WTC11 (cell line): ENCODE measurements at regions not wholly inside any gene's neighbourhood (a gene's known extent, or its start where the extent isn't known, plus 50 kb on each side); places are given as distances from the start of the nearest gene placed in this dataset.
"Not testable (repeated sequence)": the region's sequence is repeated elsewhere in the genome, so short reads cannot be mapped to it uniquely, and the experiment has no call there.

Source experiments
- CREB1 ChIP-seq: sonication (generic); formaldehyde crosslinking; IDR thresholded peaks from 2 replicates; pipeline ENCODE4 v1.8.0; 2023; ENCODE audit warnings: mild to moderate bottlenecking, missing genetic modification reagents
- GABPB1 ChIP-seq: sonication (generic); formaldehyde crosslinking; IDR thresholded peaks from 2 replicates; pipeline ENCODE4 v1.8.1; 2023; ENCODE audit warnings: mild to moderate bottlenecking, missing genetic modification reagents
- SMAD3 ChIP-seq: sonication (generic); formaldehyde crosslinking; IDR thresholded peaks from 2 replicates; pipeline ENCODE4 v1.8.0; 2022; ENCODE audit warnings: missing genetic modification reagents, mild to moderate bottlenecking, borderline replicate concordance
- SOX15 ChIP-seq: fragments of 250-450 bp; sonication (Bioruptor Pico); IDR thresholded peaks from 2 replicates; pipeline ENCODE4 v1.9.0; 2021; ENCODE audit warnings: mild to moderate bottlenecking
- TF ChIP-seq, protein P1 (sequence below): sonication (generic); formaldehyde crosslinking; IDR thresholded peaks from 2 replicates; pipeline ENCODE4 v1.8.0; 2023; ENCODE audit warnings: missing genetic modification reagents
- TF ChIP-seq, protein P2 (sequence below): fragments of 200-600 bp; IDR thresholded peaks from 2 replicates; pipeline ENCODE4 v1.8.0; 2022; ENCODE audit warnings: antibody characterized with exemption
- TF ChIP-seq, protein P3 (sequence below): sonication (generic); formaldehyde crosslinking; conservative IDR thresholded peaks from 2 replicates; pipeline ENCODE4 v1.8.1; 2022; ENCODE audit warnings: mild to moderate bottlenecking, missing genetic modification reagents
- TF ChIP-seq, protein P4 (sequence below): sonication (generic); formaldehyde crosslinking; IDR thresholded peaks from 2 replicates; pipeline ENCODE4 v1.8.0; 2022; ENCODE audit warnings: mild to moderate bottlenecking, missing genetic modification reagents

DNA sequence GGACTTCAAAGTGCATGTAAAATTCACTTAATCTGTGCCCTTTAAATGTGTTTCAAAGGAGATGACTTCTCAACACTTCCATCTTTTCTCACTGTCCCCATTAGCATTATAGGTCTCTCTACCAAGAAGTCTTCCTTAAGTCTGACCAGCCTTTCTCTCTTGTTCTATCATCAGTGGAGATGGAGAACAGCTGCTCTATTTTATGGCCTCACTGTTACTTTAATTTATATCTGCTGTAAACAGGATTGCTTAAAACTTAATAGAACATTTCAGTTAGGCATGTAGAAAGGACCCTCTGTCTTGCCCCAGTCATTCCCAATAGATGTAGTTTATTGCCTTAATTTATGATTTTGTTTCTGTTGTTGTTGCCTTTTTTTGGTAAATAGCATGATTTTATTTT, 86.0 kb upstream of the CDC42EP3 start:
- TF ChIP-seq, protein P1, sequence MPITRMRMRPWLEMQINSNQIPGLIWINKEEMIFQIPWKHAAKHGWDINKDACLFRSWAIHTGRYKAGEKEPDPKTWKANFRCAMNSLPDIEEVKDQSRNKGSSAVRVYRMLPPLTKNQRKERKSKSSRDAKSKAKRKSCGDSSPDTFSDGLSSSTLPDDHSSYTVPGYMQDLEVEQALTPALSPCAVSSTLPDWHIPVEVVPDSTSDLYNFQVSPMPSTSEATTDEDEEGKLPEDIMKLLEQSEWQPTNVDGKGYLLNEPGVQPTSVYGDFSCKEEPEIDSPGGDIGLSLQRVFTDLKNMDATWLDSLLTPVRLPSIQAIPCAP (CRISPR knock-in tag) = not testable (repeated sequence)
- TF ChIP-seq, protein P2, sequence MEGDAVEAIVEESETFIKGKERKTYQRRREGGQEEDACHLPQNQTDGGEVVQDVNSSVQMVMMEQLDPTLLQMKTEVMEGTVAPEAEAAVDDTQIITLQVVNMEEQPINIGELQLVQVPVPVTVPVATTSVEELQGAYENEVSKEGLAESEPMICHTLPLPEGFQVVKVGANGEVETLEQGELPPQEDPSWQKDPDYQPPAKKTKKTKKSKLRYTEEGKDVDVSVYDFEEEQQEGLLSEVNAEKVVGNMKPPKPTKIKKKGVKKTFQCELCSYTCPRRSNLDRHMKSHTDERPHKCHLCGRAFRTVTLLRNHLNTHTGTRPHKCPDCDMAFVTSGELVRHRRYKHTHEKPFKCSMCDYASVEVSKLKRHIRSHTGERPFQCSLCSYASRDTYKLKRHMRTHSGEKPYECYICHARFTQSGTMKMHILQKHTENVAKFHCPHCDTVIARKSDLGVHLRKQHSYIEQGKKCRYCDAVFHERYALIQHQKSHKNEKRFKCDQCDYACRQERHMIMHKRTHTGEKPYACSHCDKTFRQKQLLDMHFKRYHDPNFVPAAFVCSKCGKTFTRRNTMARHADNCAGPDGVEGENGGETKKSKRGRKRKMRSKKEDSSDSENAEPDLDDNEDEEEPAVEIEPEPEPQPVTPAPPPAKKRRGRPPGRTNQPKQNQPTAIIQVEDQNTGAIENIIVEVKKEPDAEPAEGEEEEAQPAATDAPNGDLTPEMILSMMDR = not testable (repeated sequence)
- TF ChIP-seq, protein P3, sequence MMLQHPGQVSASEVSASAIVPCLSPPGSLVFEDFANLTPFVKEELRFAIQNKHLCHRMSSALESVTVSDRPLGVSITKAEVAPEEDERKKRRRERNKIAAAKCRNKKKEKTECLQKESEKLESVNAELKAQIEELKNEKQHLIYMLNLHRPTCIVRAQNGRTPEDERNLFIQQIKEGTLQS (CRISPR knock-in tag) = not testable (repeated sequence)
- not testable (repeated sequence) for TF ChIP-seq GABPB1 (CRISPR knock-in tag); SMAD3 (CRISPR knock-in tag); SOX15 (CRISPR knock-in tag); CREB1
- TF ChIP-seq, protein P4, sequence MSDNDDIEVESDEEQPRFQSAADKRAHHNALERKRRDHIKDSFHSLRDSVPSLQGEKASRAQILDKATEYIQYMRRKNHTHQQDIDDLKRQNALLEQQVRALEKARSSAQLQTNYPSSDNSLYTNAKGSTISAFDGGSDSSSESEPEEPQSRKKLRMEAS (CRISPR knock-in tag) = not testable (repeated sequence)
